ENCODE measurements at regions not wholly inside any gene's neighbourhood (a gene's known extent, or its start where the extent isn't known, plus 50 kb on each side); places are given as distances from the start of the nearest gene placed in this dataset.
"Not testable (repeated sequence)": the region's sequence is repeated elsewhere in the genome, so short reads cannot be mapped to it uniquely, and the experiment has no call there.

GRCh38 chr2:89027536-89027935 is 336.1 kb downstream of the RPIA start:
- H2AFZ ChIP-seq (ENCODE audit: low read length); H3K79me2 ChIP-seq (ENCODE audit: insufficient read depth, low read length); H3K27ac ChIP-seq (ENCODE audit: low read depth, low read length); H3K4me2 ChIP-seq (ENCODE audit: insufficient read depth, low read length); H3K27me3 ChIP-seq (ENCODE audit: insufficient read depth, low read length); DNase-seq (ENCODE audit: insufficient read length, low spot score, missing footprints); H3K36me3 ChIP-seq (ENCODE audit: insufficient read depth, low read length); H3K9me3 ChIP-seq (ENCODE audit: low read depth, low read length); H3K4me3 ChIP-seq (ENCODE audit: insufficient read depth, low read length); H3K4me1 ChIP-seq (ENCODE audit: insufficient read depth, low read length); H4K20me1 ChIP-seq (ENCODE audit: insufficient read depth, low read length): not testable (repeated sequence)

GRCh38 chr2:89029257-89029656 is 337.8 kb downstream of the RPIA start:
- DNase-seq (ENCODE audit: insufficient read length, low spot score, missing footprints); H3K9me3 ChIP-seq (ENCODE audit: low read depth, low read length); H3K36me3 ChIP-seq (ENCODE audit: insufficient read depth, low read length); H4K20me1 ChIP-seq (ENCODE audit: insufficient read depth, low read length); H3K27ac ChIP-seq (ENCODE audit: low read depth, low read length); H3K27me3 ChIP-seq (ENCODE audit: insufficient read depth, low read length); H3K4me3 ChIP-seq (ENCODE audit: insufficient read depth, low read length); H2AFZ ChIP-seq (ENCODE audit: low read length); H3K4me2 ChIP-seq (ENCODE audit: insufficient read depth, low read length); H3K79me2 ChIP-seq (ENCODE audit: insufficient read depth, low read length); H3K4me1 ChIP-seq (ENCODE audit: insufficient read depth, low read length): not testable (repeated sequence)

- not testable (repeated sequence) for H3K27me3 ChIP-seq (ENCODE audit: insufficient read depth, low read length); H3K9me3 ChIP-seq (ENCODE audit: low read depth, low read length); H3K27ac ChIP-seq (ENCODE audit: low read depth, low read length); H3K36me3 ChIP-seq (ENCODE audit: insufficient read depth, low read length); H3K4me3 ChIP-seq (ENCODE audit: insufficient read depth, low read length); H3K4me1 ChIP-seq (ENCODE audit: insufficient read depth, low read length); H4K20me1 ChIP-seq (ENCODE audit: insufficient read depth, low read length); DNase-seq (ENCODE audit: insufficient read length, low spot score, missing footprints); H2AFZ ChIP-seq (ENCODE audit: low read length); H3K79me2 ChIP-seq (ENCODE audit: insufficient read depth, low read length); H3K4me2 ChIP-seq (ENCODE audit: insufficient read depth, low read length)
- TF ChIP-seq CTCF (IDR thresholded peaks at IDR 0.05; ENCODE audit: extremely low read depth, low read depth, low read length), result peak; percentile 52
Measured at GRCh38 chr2:89048138-89049066, 356.9 kb downstream of the RPIA start.

- DNase-seq (ENCODE audit: insufficient read length, low spot score, missing footprints); H3K27me3 ChIP-seq (ENCODE audit: insufficient read depth, low read length); H4K20me1 ChIP-seq (ENCODE audit: insufficient read depth, low read length); H3K4me1 ChIP-seq (ENCODE audit: insufficient read depth, low read length); H3K9me3 ChIP-seq (ENCODE audit: low read depth, low read length); H3K4me2 ChIP-seq (ENCODE audit: insufficient read depth, low read length); H2AFZ ChIP-seq (ENCODE audit: low read length); H3K4me3 ChIP-seq (ENCODE audit: insufficient read depth, low read length); H3K27ac ChIP-seq (ENCODE audit: low read depth, low read length); H3K36me3 ChIP-seq (ENCODE audit: insufficient read depth, low read length); H3K79me2 ChIP-seq (ENCODE audit: insufficient read depth, low read length): not testable (repeated sequence)
Measured at GRCh38 chr2:89058616-89059015, 367.1 kb downstream of the RPIA start.

GRCh38 chr2:89061174-89061573 is 369.7 kb downstream of the RPIA start:
- not testable (repeated sequence) for H3K27ac ChIP-seq (ENCODE audit: low read depth, low read length); H3K36me3 ChIP-seq (ENCODE audit: insufficient read depth, low read length); H4K20me1 ChIP-seq (ENCODE audit: insufficient read depth, low read length); H2AFZ ChIP-seq (ENCODE audit: low read length); H3K4me2 ChIP-seq (ENCODE audit: insufficient read depth, low read length); H3K9me3 ChIP-seq (ENCODE audit: low read depth, low read length); H3K79me2 ChIP-seq (ENCODE audit: insufficient read depth, low read length); H3K4me3 ChIP-seq (ENCODE audit: insufficient read depth, low read length); DNase-seq (ENCODE audit: insufficient read length, low spot score, missing footprints); H3K27me3 ChIP-seq (ENCODE audit: insufficient read depth, low read length); H3K4me1 ChIP-seq (ENCODE audit: insufficient read depth, low read length)

- H3K4me1 ChIP-seq (ENCODE audit: insufficient read depth, low read length); DNase-seq (ENCODE audit: insufficient read length, low spot score, missing footprints); H3K27ac ChIP-seq (ENCODE audit: low read depth, low read length); H3K4me2 ChIP-seq (ENCODE audit: insufficient read depth, low read length); H2AFZ ChIP-seq (ENCODE audit: low read length); H3K36me3 ChIP-seq (ENCODE audit: insufficient read depth, low read length); H3K79me2 ChIP-seq (ENCODE audit: insufficient read depth, low read length); H4K20me1 ChIP-seq (ENCODE audit: insufficient read depth, low read length); H3K9me3 ChIP-seq (ENCODE audit: low read depth, low read length); H3K27me3 ChIP-seq (ENCODE audit: insufficient read depth, low read length); H3K4me3 ChIP-seq (ENCODE audit: insufficient read depth, low read length): not testable (repeated sequence)
Measured at GRCh38 chr2:89076771-89077170, 385.3 kb downstream of the RPIA start.

- not testable (repeated sequence) for H3K9me3 ChIP-seq (ENCODE audit: low read depth, low read length); H3K36me3 ChIP-seq (ENCODE audit: insufficient read depth, low read length); H3K27ac ChIP-seq (ENCODE audit: low read depth, low read length); H2AFZ ChIP-seq (ENCODE audit: low read length); DNase-seq (ENCODE audit: insufficient read length, low spot score, missing footprints); H3K27me3 ChIP-seq (ENCODE audit: insufficient read depth, low read length); H3K4me3 ChIP-seq (ENCODE audit: insufficient read depth, low read length); H3K4me2 ChIP-seq (ENCODE audit: insufficient read depth, low read length); H3K79me2 ChIP-seq (ENCODE audit: insufficient read depth, low read length); H3K4me1 ChIP-seq (ENCODE audit: insufficient read depth, low read length); H4K20me1 ChIP-seq (ENCODE audit: insufficient read depth, low read length)
Measured at GRCh38 chr2:89092911-89093310, 401.4 kb downstream of the RPIA start.

GRCh38 chr2:89095060-89095459 is 403.6 kb downstream of the RPIA start:
- not testable (repeated sequence) for H3K9me3 ChIP-seq (ENCODE audit: low read depth, low read length); H3K27ac ChIP-seq (ENCODE audit: low read depth, low read length); DNase-seq (ENCODE audit: insufficient read length, low spot score, missing footprints); H2AFZ ChIP-seq (ENCODE audit: low read length); H3K27me3 ChIP-seq (ENCODE audit: insufficient read depth, low read length); H3K4me1 ChIP-seq (ENCODE audit: insufficient read depth, low read length); H3K36me3 ChIP-seq (ENCODE audit: insufficient read depth, low read length); H3K4me3 ChIP-seq (ENCODE audit: insufficient read depth, low read length); H3K79me2 ChIP-seq (ENCODE audit: insufficient read depth, low read length); H4K20me1 ChIP-seq (ENCODE audit: insufficient read depth, low read length); H3K4me2 ChIP-seq (ENCODE audit: insufficient read depth, low read length)
